H54 (cell line): ENCODE measurements at regions not wholly inside any gene's neighbourhood (a gene's known extent, or its start where the extent isn't known, plus 50 kb on each side); places are given as distances from the start of the nearest gene placed in this dataset.

Source experiments
- DNase-seq: peaks from one replicate; pipeline ENCODE4 v3.0.0; 2011; ENCODE audit warnings: low spot score, mixed read lengths; ENCODE audit not compliant: insufficient read length
- FAIRE-seq: peaks from 3 replicates; lab custom pipeline; 2011; peaks lifted over from hg19 to GRCh38; lab: Jason Lieb, UNC
- POLR2A ChIP-seq: IDR thresholded peaks from 2 replicates; pipeline ENCODE4 v1.6.1; 2011; ENCODE audit warnings: low read depth, mild to moderate bottlenecking, low read length

DNA sequence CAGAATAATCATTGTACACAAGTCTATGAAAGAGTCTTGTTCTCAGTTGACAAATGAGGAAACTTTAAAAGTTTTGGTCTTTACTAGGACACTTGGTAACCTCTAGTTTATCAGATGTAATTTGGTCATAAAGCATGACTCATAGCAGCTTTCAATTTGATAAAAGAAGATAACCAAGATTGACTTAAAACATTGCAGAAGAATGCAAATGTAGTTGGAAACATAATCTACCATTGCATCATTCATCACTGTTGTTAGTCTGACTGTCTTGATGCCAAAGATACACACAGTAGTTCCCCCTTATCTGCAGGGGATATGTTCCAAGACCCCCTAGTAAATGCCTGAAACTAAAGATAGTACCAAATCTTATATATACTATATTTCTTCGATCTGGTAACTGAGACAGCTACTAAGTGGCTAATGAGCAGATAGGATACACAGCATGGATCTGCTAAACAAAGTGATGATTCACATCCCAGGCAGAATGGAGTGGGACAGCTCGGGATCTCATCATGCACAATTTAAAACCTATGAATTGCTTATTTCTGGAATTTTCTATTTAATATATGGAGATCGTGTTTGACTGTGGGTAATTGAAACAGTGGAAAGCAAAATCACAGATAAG lies 131.4 kb upstream of the CCDC68 start:
- DNase-seq = no peak
- no peak for TF ChIP-seq POLR2A
- FAIRE-seq = no peak

DNA sequence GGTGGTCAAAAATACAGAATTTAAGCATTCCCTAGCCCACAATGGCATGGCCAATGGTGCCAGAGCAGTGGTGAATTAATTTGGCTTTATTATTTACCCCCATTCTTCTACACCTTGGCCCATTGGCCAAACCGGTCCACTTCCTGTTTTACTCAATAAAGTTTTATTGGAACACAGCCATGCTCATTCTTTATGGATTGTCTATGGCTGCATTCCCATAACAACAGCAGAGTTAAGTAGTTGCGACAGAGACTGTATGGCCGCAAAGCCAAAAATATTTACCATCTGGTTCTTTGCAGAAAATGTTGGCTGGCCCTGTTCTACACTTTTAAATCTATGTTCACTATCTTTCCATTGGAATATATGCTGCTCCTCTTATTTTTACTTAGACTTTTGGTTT lies 130.3 kb upstream of the CCDC68 start:
- DNase-seq (no peak), FAIRE-seq (no peak)
- no peak for TF ChIP-seq POLR2A

DNA sequence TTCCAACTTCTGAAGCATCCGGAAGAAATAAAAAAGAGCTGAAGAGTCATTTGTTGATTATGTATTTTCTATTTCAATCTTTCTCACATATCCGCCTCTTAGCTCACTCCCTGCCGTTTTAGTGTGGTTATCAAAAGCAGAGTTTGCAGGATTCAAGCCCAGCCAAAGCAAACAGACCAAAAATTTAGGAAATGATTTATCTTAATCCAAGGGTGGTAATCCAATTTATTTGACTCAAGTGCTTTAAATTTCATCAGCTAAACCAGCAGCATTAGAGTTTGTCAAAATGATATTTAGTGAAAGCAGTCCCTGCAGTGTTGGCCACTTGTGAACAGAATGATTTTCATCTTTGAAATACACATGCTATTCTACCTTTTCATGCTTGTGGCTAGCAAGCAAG lies 129.3 kb upstream of the CCDC68 start:
- FAIRE-seq (no peak), DNase-seq (no peak)
- TF ChIP-seq POLR2A = no peak

DNA sequence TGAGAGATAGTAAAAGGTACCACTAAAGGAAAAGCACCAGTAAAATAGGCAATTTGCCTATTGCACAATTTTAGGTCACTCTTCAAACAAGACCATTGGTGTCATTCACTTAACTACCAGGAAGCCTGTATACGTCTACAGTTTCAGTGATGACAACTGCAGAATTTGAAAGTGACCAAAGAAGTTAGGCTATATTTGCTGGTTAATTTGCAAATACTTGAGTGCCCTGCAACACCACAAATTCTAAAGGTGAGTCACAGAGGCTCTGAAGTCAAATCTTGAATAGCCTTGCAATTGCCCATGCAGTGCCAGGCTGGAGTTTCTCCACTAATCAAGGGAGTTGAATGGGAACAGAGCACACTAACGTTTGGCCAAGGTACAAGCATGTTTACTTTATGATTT lies 128.7 kb upstream of the CCDC68 start:
- DNase-seq = no peak

DNA sequence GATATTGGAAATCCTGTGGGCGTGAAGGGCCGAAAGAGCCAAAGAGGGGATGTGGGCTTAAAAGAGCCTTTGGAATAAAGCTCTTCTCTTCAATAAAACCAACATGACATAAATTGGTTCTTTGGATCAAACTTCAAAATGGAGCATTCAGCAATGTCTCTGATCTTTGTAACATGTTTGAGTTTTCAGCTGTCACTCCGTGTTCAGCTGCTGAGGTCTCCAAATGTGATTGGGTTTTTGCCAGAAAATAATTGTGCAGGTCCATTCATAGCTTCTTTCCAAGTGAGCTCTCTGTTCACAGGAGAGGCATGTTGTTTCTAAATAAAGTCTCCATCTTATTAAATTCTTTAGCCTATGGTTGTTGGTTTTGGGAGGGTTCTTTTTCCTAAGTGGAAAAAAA lies 127.6 kb upstream of the CCDC68 start:
- DNase-seq = no peak
- no peak for FAIRE-seq
- no peak for TF ChIP-seq POLR2A

More for the DNA sequence above, 128.7 kb upstream of the CCDC68 start:
- no peak for TF ChIP-seq POLR2A
- FAIRE-seq = no peak

DNA sequence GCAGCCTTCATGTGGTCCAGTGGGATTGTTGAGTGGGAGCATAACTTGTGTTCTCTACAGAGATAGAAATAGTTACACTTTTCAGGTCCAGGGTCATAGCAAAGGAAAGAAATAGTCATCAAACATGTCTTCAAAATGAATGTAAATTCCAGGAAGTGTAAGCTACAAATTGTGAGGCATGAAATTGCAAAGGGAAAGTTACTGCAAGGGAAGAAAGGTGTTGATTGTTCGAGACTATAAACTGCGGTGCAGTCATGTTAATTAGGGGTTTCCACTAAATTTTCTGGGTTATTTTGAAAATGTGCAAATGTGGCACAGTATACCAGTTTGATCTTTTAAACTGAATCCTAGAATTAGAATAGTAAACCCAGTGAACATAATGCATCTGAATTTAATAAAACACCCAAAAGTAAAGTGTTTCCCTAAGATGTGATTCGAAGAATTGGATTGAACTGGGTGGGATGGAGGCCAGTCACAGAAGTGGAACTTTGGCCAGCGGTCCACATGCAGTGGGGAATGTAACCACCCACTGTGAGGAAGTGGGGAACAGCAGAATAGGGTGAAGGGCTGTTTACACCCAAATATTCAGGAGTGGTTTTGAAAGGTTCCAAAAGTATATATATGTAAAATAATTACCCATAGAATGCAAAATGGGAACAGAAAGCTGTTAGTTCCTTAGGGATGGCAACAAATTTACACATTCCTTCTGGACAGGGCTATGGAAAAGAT lies 126.5 kb upstream of the CCDC68 start:
- TF ChIP-seq POLR2A = no peak
- FAIRE-seq (no peak), DNase-seq (no peak)

DNA sequence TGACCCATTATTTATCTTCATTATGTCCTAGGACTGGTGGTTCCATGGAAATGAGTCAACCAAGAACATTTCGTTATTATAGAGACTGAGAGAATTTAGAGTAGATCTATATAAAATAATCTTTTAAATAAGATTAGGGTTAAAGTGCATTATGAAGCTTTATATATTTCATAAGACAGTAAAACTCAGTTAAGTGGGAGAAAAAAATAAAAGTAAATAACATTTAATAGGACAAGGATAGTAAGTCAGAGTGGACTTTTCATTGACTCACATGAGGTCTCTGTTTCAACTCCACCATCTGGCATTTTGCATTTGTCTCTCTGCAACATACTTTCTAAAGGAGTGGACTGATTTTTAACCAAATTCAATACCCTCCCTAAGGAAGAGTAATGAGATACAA lies 125.3 kb upstream of the CCDC68 start:
- DNase-seq (no peak), FAIRE-seq (no peak)
- no peak for TF ChIP-seq POLR2A

DNA sequence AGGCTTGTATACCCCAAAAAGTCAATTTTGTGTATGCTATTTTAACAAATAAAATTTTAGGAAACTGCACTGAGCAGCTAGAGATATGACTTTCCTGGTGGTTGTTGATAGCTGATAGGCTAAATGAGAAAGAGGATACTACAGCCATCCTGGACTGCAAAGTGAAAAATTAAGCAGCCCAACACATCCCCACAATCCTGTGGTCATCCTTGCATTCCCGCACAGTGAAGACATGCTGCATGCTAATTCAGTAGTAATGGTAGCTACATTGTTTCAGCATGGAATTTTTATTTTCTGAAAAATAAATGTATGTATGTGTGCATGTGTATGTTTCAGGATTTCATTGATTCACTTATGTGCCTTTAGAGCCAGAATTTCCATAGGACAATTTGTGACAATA lies 124.2 kb upstream of the CCDC68 start:
- TF ChIP-seq POLR2A = no peak

DNA sequence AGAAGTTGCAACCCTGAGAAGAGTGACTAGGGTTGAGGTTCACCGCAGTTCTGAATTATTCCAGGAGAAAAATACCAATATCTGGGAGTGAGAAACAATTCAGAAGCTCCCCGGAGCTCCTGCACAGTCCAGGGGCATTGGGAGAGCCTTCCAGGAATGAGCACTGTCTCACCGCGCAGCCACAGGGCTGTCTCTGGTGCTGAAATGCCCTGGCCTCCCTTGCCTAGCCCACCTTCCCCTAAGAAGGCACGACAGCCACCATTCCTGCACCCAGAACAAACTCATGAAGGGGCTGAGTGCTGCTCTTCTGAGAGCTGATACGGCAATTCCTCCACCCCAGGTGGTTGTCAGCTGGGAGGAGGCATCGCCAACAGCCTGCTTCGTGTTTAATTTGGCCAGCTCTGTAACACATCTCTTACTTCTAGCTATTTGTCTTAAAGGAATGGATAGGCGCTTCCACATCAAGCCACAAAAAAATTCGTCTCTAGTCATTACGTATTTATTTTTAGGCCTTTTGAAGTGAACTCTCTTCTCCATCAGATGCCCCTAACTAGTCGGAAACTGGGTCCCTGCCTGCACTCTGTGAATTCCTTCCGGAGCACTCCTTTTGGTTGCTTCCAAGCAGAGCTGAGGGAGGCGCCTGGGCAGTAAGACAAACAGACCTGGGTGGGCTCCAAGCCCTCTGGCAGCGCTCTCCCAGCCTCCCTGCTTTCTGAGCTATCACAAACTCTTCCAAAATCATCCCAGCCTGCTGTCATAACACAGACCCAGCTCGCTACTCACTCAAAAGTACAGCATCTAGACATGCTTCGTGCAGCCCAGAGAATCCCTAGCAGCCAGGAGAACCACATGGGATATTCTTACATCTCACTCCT lies 120.5 kb upstream of the CCDC68 start:
- no peak for TF ChIP-seq POLR2A
- FAIRE-seq = no peak
- DNase-seq = no peak

More for the DNA sequence above, 124.2 kb upstream of the CCDC68 start:
- DNase-seq (no peak), FAIRE-seq (no peak)

DNA sequence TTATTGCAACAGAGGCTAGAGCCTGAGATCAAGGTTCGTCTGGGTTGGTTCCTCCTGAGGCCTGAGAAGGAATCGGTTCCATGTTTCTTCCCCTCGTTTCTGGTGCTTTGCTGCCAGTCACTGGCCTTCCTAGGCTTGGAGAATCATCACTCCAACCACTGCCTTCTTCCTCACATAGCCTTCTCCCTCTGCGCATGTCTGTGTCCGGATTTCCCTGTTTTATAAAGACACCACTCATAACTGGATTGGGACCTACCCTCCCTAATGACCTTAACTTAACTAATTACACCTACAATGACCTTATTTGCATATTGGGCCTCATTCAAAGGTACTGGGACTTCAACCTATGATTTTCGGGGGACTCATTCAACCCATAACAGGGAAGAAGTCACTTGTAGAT lies 119.8 kb upstream of the CCDC68 start:
- TF ChIP-seq POLR2A = no peak
- DNase-seq = no peak
- no peak for FAIRE-seq

DNA sequence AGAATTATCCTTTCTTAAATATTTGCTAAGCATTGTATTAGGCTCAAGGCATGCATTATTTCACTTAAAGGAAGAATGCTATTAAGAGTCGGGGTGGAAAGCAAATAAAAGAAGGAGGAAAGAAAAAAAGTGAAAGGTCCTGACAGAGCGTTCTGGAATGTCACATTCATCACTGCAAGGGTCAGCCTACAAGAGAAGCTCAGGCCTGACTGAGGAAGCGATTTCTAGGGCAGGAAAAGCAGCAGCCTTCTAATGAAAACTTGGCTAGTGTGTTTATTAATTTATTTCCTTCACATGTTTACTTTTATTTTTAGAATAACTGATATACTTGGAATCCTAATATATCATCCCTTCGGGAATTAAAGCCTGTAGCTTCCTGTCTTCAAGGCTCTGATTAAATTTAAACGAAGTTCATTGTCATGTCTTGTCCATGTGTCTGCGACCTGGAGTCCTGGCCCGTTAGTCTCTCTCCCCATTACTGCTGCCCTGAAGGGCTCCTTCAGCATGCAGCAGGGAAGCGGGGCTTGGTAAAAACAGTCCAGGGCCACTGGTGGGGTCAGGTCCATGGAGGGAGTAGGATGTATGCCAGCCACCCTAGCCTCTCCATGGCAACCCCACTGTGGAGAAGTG lies 119.2 kb upstream of the CCDC68 start:
- no peak for TF ChIP-seq POLR2A
- FAIRE-seq (no peak), DNase-seq (no peak)

DNA sequence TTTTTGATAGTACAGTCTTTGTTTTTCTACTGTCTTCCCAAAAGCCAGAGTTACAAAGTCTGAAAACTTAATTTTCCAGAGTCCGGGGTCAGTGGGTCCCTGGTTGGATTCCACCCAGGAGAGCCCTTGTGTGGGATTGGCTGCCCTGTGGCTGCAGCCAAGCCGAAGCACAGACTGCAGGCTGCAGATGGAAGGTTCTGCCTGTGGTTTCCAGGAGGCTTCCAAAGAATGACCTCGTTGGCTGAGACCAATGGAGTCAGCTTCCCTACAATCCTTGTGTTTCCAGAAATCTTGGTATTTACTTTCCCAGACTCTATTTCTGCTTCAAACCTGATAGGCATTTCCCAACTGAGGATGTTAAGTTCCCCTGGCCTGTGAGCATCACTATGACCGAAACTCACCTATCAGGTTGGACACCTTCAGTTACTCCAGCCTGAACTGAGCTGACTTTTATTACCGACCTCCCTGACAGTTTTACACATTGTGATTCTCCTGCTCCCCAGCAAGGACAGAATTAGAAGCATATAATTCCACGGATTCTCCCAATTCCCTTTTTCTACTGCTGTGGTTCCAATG lies 117.5 kb upstream of the CCDC68 start:
- no peak for FAIRE-seq
- TF ChIP-seq POLR2A = no peak

DNA sequence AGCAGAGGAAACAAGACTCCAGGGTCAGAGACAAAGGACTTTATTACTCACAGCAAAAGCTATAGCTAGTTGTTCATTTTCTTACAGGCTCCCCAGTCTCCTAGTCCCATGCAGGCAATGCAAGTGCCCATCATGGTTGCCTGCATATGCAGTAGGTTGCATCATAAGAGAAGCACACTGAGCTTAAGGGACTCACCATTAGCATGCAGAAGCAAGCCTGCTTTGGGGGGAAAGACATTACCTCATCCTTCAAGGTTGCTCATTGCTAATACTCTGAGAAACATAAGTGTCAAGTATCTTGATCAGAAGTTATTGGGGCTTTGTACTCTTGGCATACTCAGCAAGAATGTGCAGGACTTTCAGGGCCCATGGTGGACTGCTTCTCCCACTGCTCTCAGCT lies 114.6 kb upstream of the CCDC68 start:
- no peak for TF ChIP-seq POLR2A
- DNase-seq (no peak), FAIRE-seq (no peak)

More for the DNA sequence above, 117.5 kb upstream of the CCDC68 start:
- DNase-seq = no peak

DNA sequence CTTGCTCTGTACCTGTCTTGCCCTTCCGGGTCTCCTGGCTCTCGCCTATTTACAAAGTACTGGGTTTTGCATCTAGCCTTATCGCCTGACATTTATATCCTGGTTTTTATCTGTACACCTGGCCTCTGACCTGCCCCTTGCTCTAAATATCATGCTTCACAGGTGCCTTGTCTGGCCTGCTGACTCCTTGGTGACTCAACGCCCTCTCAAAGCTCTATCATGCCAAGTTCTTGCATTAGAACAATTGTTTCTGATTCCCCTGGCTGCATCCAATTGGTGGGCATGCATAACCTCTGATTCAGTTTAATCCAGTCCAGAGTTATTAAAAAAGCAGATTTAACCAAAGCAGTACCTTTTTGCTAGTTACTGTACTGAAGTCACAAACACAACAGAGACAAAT lies 113.9 kb upstream of the CCDC68 start:
- TF ChIP-seq POLR2A = no peak
- no peak for FAIRE-seq
- DNase-seq = no peak
